GM12873 (cell line): ENCODE measurements at regions not wholly inside any gene's neighbourhood (a gene's known extent, or its start where the extent isn't known, plus 50 kb on each side); places are given as distances from the start of the nearest gene placed in this dataset.

Experiments
- TF ChIP-seq, protein P1 (sequence below): IDR thresholded peaks from 2 replicates; pipeline ENCODE4 v1.5.1; 2012; ENCODE audit warnings: low read depth, mild to moderate bottlenecking, moderate library complexity, low read length, control low read depth; ENCODE audit not compliant: insufficient read depth; ENCODE audit errors: missing control alignments

- TF ChIP-seq, protein P1, sequence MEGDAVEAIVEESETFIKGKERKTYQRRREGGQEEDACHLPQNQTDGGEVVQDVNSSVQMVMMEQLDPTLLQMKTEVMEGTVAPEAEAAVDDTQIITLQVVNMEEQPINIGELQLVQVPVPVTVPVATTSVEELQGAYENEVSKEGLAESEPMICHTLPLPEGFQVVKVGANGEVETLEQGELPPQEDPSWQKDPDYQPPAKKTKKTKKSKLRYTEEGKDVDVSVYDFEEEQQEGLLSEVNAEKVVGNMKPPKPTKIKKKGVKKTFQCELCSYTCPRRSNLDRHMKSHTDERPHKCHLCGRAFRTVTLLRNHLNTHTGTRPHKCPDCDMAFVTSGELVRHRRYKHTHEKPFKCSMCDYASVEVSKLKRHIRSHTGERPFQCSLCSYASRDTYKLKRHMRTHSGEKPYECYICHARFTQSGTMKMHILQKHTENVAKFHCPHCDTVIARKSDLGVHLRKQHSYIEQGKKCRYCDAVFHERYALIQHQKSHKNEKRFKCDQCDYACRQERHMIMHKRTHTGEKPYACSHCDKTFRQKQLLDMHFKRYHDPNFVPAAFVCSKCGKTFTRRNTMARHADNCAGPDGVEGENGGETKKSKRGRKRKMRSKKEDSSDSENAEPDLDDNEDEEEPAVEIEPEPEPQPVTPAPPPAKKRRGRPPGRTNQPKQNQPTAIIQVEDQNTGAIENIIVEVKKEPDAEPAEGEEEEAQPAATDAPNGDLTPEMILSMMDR, result no peak
These were observed 361.3 kb upstream of the SOX9 start for GRCh38 chr17:71759422-71760060.

GRCh38 chr17:71760062-71760720, 360.6 kb upstream of the SOX9 start:
- TF ChIP-seq, protein P1, result no peak

GRCh38 chr17:71762526-71762925, 358.3 kb upstream of the SOX9 start:
- TF ChIP-seq, protein P1, result no peak

- TF ChIP-seq, protein P1, result peak; percentile 52
These were observed 356.3 kb upstream of the SOX9 start for GRCh38 chr17:71764505-71764904.

- TF ChIP-seq, protein P1, result no peak
These were observed 355.4 kb upstream of the SOX9 start for GRCh38 chr17:71765437-71765836.

- TF ChIP-seq, protein P1, result no peak
These were observed 351.0 kb upstream of the SOX9 start for GRCh38 chr17:71769850-71770249.

GRCh38 chr17:71777048-71777640, 343.7 kb upstream of the SOX9 start:
- TF ChIP-seq, protein P1, result no peak
